Neuronal stem cell (in vitro differentiated cells): ENCODE measurements at regions not wholly inside any gene's neighbourhood (a gene's known extent, or its start where the extent isn't known, plus 50 kb on each side); places are given as distances from the start of the nearest gene placed in this dataset.

Source experiments
- DNase-seq: peaks from one replicate; pipeline ENCODE4 v3.0.0-alpha.2; 2013; ENCODE audit warnings: low spot score
- H2AFZ ChIP-seq: one replicate; pipeline ENCODE4 v1.6.1; 2013; ENCODE audit warnings: mild to moderate bottlenecking, low read length, inconsistent platforms
- H2AK5ac ChIP-seq: 2 replicates; pipeline ENCODE4 v1.6.1; 2013; ENCODE audit warnings: low read depth, mild to moderate bottlenecking, inconsistent platforms, low read length, moderate library complexity, mixed read lengths
- H2BK120ac ChIP-seq: 2 replicates; pipeline ENCODE4 v1.6.1; 2013; ENCODE audit warnings: low read depth, mild to moderate bottlenecking, inconsistent platforms, low read length, moderate library complexity, mixed read lengths
- H2BK12ac ChIP-seq: one replicate; pipeline ENCODE4 v1.6.1; 2013; ENCODE audit warnings: low read length, inconsistent platforms
- H2BK15ac ChIP-seq: 2 replicates; pipeline ENCODE4 v1.6.1; 2013; ENCODE audit warnings: mild to moderate bottlenecking, low read length, inconsistent platforms, mixed read lengths
- H2BK5ac ChIP-seq: one replicate; pipeline ENCODE4 v1.6.1; 2013; ENCODE audit warnings: inconsistent platforms, mild to moderate bottlenecking, low read length, moderate library complexity
- H3K14ac ChIP-seq: one replicate; pipeline ENCODE4 v1.6.1; 2013; ENCODE audit warnings: low read length, inconsistent platforms
- H3K18ac ChIP-seq: 2 replicates; pipeline ENCODE4 v1.6.1; 2013; ENCODE audit warnings: low read length, inconsistent platforms
- H3K23ac ChIP-seq: 2 replicates; pipeline ENCODE4 v1.6.1; 2013; ENCODE audit warnings: low read depth, mild to moderate bottlenecking, mixed read lengths, low read length, inconsistent platforms; ENCODE audit not compliant: poor library complexity
- H3K27ac ChIP-seq: replicated peaks from 3 replicates; pipeline ENCODE4 v1.5.1; 2013; ENCODE audit warnings: low read length, inconsistent platforms
- H3K27me3 ChIP-seq, 3 experiments: 2 replicates each; pipeline ENCODE4 v1.6.1; 2013; ENCODE audit warnings: low read length in 3 of 3, mild to moderate bottlenecking in 2 of 3, inconsistent platforms in 1 of 3, low read depth in 1 of 3, mixed read lengths in 1 of 3, moderate library complexity in 1 of 3; ENCODE audit not compliant: control insufficient read depth in 3 of 3, insufficient read depth in 3 of 3
- H3K36me3 ChIP-seq, 2 donors: replicated peaks in 1 of 2; 2 replicates each; pipeline ENCODE4 v1.6.1; 2013; ENCODE audit warnings: low read length in 2 of 2; ENCODE audit not compliant: control insufficient read depth in 2 of 2, insufficient read depth in 2 of 2
- H3K4ac ChIP-seq: 2 replicates; pipeline ENCODE4 v1.6.1; 2013; ENCODE audit warnings: inconsistent platforms, mild to moderate bottlenecking, low read length, moderate library complexity
- H3K4me1 ChIP-seq, 2 donors: 1 replicate in 1 of 2; 2 replicates in 1 of 2; pipeline ENCODE4 v1.6.1; 2013; ENCODE audit warnings: low read length in 2 of 2, low read depth in 1 of 2; ENCODE audit not compliant: control insufficient read depth in 2 of 2, insufficient read depth in 1 of 2
- H3K4me2 ChIP-seq: one replicate; pipeline ENCODE4 v1.6.1; 2013; ENCODE audit warnings: mild to moderate bottlenecking, low read length, inconsistent platforms; ENCODE audit not compliant: insufficient read depth, poor library complexity, severe bottlenecking
- H3K4me3 ChIP-seq, 2 donors: 2 replicates each; pipeline ENCODE4 v1.5.1; 2013; ENCODE audit warnings: low read length in 2 of 2, mild to moderate bottlenecking in 2 of 2, inconsistent platforms in 1 of 2, moderate library complexity in 1 of 2
- H3K79me1 ChIP-seq: one replicate; pipeline ENCODE4 v1.6.1; 2013; ENCODE audit warnings: low read depth, mild to moderate bottlenecking, inconsistent platforms, low read length, moderate library complexity
- H3K9ac ChIP-seq: one replicate; pipeline ENCODE4 v1.6.1; 2013; ENCODE audit warnings: mild to moderate bottlenecking, low read depth, low read length, inconsistent platforms; ENCODE audit not compliant: poor library complexity
- H3K9me3 ChIP-seq, 2 donors: replicated peaks in 1 of 2; 2 replicates each; pipeline versions ENCODE3 to v1.6.1; 2013; ENCODE audit warnings: low read length in 2 of 2, mild to moderate bottlenecking in 2 of 2, inconsistent platforms in 1 of 2, low read depth in 1 of 2, mixed read lengths in 1 of 2, moderate library complexity in 1 of 2; ENCODE audit not compliant: control insufficient read depth in 2 of 2, insufficient read depth in 1 of 2
- H4K8ac ChIP-seq: one replicate; pipeline ENCODE4 v1.6.1; 2013; ENCODE audit warnings: low read depth, mild to moderate bottlenecking, inconsistent platforms, low read length, moderate library complexity
- H4K91ac ChIP-seq: one replicate; pipeline ENCODE4 v1.6.1; 2013; ENCODE audit warnings: low read length, low read depth, mild to moderate bottlenecking, inconsistent platforms; ENCODE audit not compliant: poor library complexity
- WGBS, 2 donors: extraction: QIAGEN DNeasy Blood & Tissue Kit; methylation state at CpG; one replicate each; pipeline ENCODE4 v1.1.7; 2013; ENCODE audit warnings: missing lambda C conversion rate in 2 of 2, mixed read lengths in 1 of 2; ENCODE audit not compliant: insufficient read length in 2 of 2, insufficient replicate concordance in 1 of 2; ENCODE audit errors: extremely low coverage in 2 of 2; 5-methylcytosine and 5-hydroxymethylcytosine counted together

- H3K36me3 ChIP-seq, result no peaks in the 10 kb centered on the region
- no peak overlapping the region for H3K23ac ChIP-seq
- no peak overlapping the region for H3K9ac ChIP-seq
- no peak overlapping the region for H3K14ac ChIP-seq
- peaks cover 0 to 3% of the 10 kb centered on the region in 2 donors for H3K9me3 ChIP-seq
- no peak overlapping the region for H2BK120ac ChIP-seq
- H4K91ac ChIP-seq, result no peak overlapping the region
- H3K4me1 ChIP-seq, result peaks cover 0 to 3% of the 10 kb centered on the region in 2 donors
- no peak overlapping the region for H3K27ac ChIP-seq
- no peak overlapping the region for H2BK15ac ChIP-seq
- H3K27me3 ChIP-seq, result no peaks in the 10 kb centered on the region
- DNase-seq, result no peak
- H3K4me3 ChIP-seq, result no peak overlapping the region
- H3K4ac ChIP-seq, result no peak overlapping the region
- no peak overlapping the region for H2BK5ac ChIP-seq
- H3K4me2 ChIP-seq, result no peak overlapping the region
- H4K8ac ChIP-seq, result no peak overlapping the region
- H3K79me1 ChIP-seq, result no peaks in the 10 kb centered on the region
- no peak overlapping the region for H2BK12ac ChIP-seq
- no CpG with 5 or more reads among the region's 5 CpGs for WGBS, 2 donors
- H3K18ac ChIP-seq, result no peak overlapping the region
- no peak overlapping the region for H2AK5ac ChIP-seq
- no peak overlapping the region for H2AFZ ChIP-seq
These were observed 51.4 kb upstream of the RFC3 start for GRCh38 chr13:33766329-33767123.

- Histone ChIP-seq H3K23ac (no peak overlapping the region), H3K9ac (no peak overlapping the region), H2AFZ (no peak overlapping the region), H2BK5ac (no peak overlapping the region), H3K9me3 (peaks cover 0 to 3% of the 10 kb centered on the region in 2 donors), H2AK5ac (no peak overlapping the region), H2BK15ac (no peak overlapping the region), H4K8ac (no peak overlapping the region), H3K4me2 (no peak overlapping the region), H3K4ac (no peak overlapping the region), H3K4me1 (peaks cover 0 to 3% of the 10 kb centered on the region in 2 donors), H2BK120ac (no peak overlapping the region), H3K14ac (no peak overlapping the region), H4K91ac (no peak overlapping the region), H3K4me3 (no peak overlapping the region), H3K36me3 (no peaks in the 10 kb centered on the region), H3K18ac (no peak overlapping the region), H3K27ac (no peak overlapping the region), H3K79me1 (no peaks in the 10 kb centered on the region), H3K27me3 (no peaks in the 10 kb centered on the region), H2BK12ac (no peak overlapping the region)
- WGBS, 2 donors, result no CpG with 5 or more reads among the region's 2 CpGs
- no peak for DNase-seq
These were observed 50.8 kb upstream of the RFC3 start for GRCh38 chr13:33767140-33767539.
